ENCODE measurements at regions not wholly inside any gene's neighbourhood (a gene's known extent, or its start where the extent isn't known, plus 50 kb on each side); places are given as distances from the start of the nearest gene placed in this dataset.

GRCh38 chr17:70484050-70484449, 314.7 kb downstream of the KCNJ2 start:
- H3K4me2 ChIP-seq = no peak overlapping the region
- no peak overlapping the region for H3K27ac ChIP-seq
- 0% methylated on average over 1 of the region's 4 CpGs for WGBS (ENCODE audit: missing lambda C conversion rate)
- ChIA-PET POLR2A (no interaction called here), CTCF (interaction anchor here (1.5 kb wide), 1 partner anchor 16 kb away, joined by 4 read pairs; no protein-coding TSS in a partner anchor)
- DNase-seq (ENCODE audit: low read depth in 1 of 2, low spot score in 1 of 2) (no peak), FAIRE-seq (no peak), ATAC-seq (peak in 1 of 2 experiments; percentile 39; a peak in 1 of 6 replicates)
- H3K4me3 ChIP-seq = no peak overlapping the region
- H3K9me3 ChIP-seq = no peaks in the 10 kb centered on the region
- TF ChIP-seq CHD4 (IDR thresholded peaks at IDR 0.05; ENCODE audit: borderline replicate concordance) (no peak), EHMT2 (IDR thresholded peaks at IDR 0.05; ENCODE audit: low read depth) (no peak), ELK1 (IDR thresholded peaks at IDR 0.05; ENCODE audit: low read depth, low read length) (no peak), POLR2AphosphoS2 (conservative IDR thresholded peaks at IDR 0.05; ENCODE audit: low read length) (no peak), SREBF2 (IDR thresholded peaks at IDR 0.05) (no peak), PHF8 (IDR thresholded peaks at IDR 0.05; ENCODE audit: borderline replicate concordance, low read depth) (no peak)
- no peaks in the 10 kb centered on the region for H3K4me1 ChIP-seq

- Histone ChIP-seq H3K4me2 (no peak overlapping the region), H3K27ac (no peak overlapping the region), H3K4me3 (no peak overlapping the region), H3K9me3 (no peaks in the 10 kb centered on the region), H3K4me1 (no peaks in the 10 kb centered on the region)
- ATAC-seq = no peak
- no peak for DNase-seq (ENCODE audit: low read depth in 1 of 2, low spot score in 1 of 2)
- TF ChIP-seq NR3C1 (IDR thresholded peaks at IDR 0.05) = no peak
- no peak for TF ChIP-seq EHF (CRISPR knock-in tag; IDR thresholded peaks at IDR 0.05)
- no peak for TF ChIP-seq CBX2 (IDR thresholded peaks at IDR 0.05; ENCODE audit: borderline replicate concordance, low read depth)
- no peak for TF ChIP-seq HES2 (IDR thresholded peaks at IDR 0.05)
- no peak for TF ChIP-seq RAD21 (conservative IDR thresholded peaks at IDR 0.05 in 1 of 2, IDR thresholded peaks at IDR 0.05 in 1 of 2)
- no peak for TF ChIP-seq MAX (IDR thresholded peaks at IDR 0.05)
- TF ChIP-seq HOXB5 (CRISPR knock-in tag; IDR thresholded peaks at IDR 0.05) = no peak
- TF ChIP-seq CBX8 (IDR thresholded peaks at IDR 0.05) = no peak
- no peak for TF ChIP-seq RARB (CRISPR knock-in tag; IDR thresholded peaks at IDR 0.05)
- no peak for TF ChIP-seq TP53 (CRISPR knock-in tag; IDR thresholded peaks at IDR 0.05)
- TF ChIP-seq TFCP2L1 (CRISPR knock-in tag; IDR thresholded peaks at IDR 0.05) = no peak
- no peak for TF ChIP-seq ZNF302 (CRISPR knock-in tag; IDR thresholded peaks at IDR 0.05)
- 60% methylated on average over 7 of the region's 7 CpGs for WGBS (ENCODE audit: missing lambda C conversion rate)
- CTCF ChIA-PET = interaction anchor here (1.5 kb wide), 1 partner anchor 16 kb away, joined by 4 read pairs; no protein-coding TSS in a partner anchor
- POLR2A ChIA-PET = no interaction called here
- FAIRE-seq = no peak
Observed at GRCh38 chr17:70484496-70484895, 315.2 kb downstream of the KCNJ2 start.

GRCh38 chr17:70492368-70492767, 323.0 kb downstream of the KCNJ2 start:
- FAIRE-seq = no peak
- Histone ChIP-seq H3K9me3 (no peaks in the 10 kb centered on the region), H3K4me3 (no peak overlapping the region), H3K4me1 (no peaks in the 10 kb centered on the region), H3K4me2 (no peak overlapping the region), H3K27ac (no peak overlapping the region)
- DNase-seq (ENCODE audit: low read depth in 1 of 2, low spot score in 1 of 2) = no peak
- ChIA-PET CTCF (no interaction called here), POLR2A (no interaction called here)
- TF ChIP-seq PBX3 (IDR thresholded peaks at IDR 0.05) = no peak
- TF ChIP-seq ZC3H11A (IDR thresholded peaks at IDR 0.05) = no peak
- TF ChIP-seq SMC3 (IDR thresholded peaks at IDR 0.05) = no peak
- no peak for TF ChIP-seq FOXS1 (CRISPR knock-in tag; IDR thresholded peaks at IDR 0.05)
- no peak for TF ChIP-seq ZNF302 (CRISPR knock-in tag; IDR thresholded peaks at IDR 0.05)
- no peak for TF ChIP-seq ELK1 (IDR thresholded peaks at IDR 0.05; ENCODE audit: low read depth, low read length)
- TF ChIP-seq HEYL (CRISPR knock-in tag; IDR thresholded peaks at IDR 0.05) = no peak
- TF ChIP-seq TP53 (CRISPR knock-in tag; IDR thresholded peaks at IDR 0.05) = no peak
- TF ChIP-seq FOSB (CRISPR knock-in tag; IDR thresholded peaks at IDR 0.05) = no peak
- no peak for TF ChIP-seq BCL3 (IDR thresholded peaks at IDR 0.05)
- no peak for TF ChIP-seq RAD21 (conservative IDR thresholded peaks at IDR 0.05 in 1 of 2, IDR thresholded peaks at IDR 0.05 in 1 of 2)
- no peak for TF ChIP-seq MAFK (IDR thresholded peaks at IDR 0.05; ENCODE audit: partially characterized antibody)
- no peak for TF ChIP-seq RFX5 (IDR thresholded peaks at IDR 0.05)
- no peak for TF ChIP-seq EP300 (IDR thresholded peaks at IDR 0.05)
- no peak for ATAC-seq
- WGBS (ENCODE audit: missing lambda C conversion rate) = 53% methylated on average over 2 of the region's 2 CpGs
